ENCODE measurements at regions not wholly inside any gene's neighbourhood (a gene's known extent, or its start where the extent isn't known, plus 50 kb on each side); places are given as distances from the start of the nearest gene placed in this dataset.

DNA sequence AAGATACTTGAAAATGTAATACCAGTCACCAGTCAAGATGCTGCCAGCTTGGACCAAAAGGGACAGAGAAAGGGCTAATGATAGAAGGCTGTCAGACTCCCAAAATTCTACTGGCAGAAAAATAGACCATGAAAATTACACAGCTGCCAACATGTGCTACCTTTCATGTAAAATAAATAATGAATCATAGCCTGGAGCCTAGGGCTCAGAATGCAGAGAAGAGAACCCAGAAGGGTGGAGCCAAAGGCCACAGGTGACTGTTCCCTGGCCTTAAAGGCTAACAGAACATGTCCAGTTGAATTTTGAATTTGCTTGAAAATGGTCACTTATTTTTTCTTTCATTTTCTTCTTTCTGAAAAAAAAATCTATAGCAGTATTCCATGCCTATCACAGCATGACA, 1827.0 kb upstream of the MIR17HG start:
- no peak overlapping the region for H3K23ac ChIP-seq (ENCODE audit: low read depth, low read length)
- H2BK5ac ChIP-seq (ENCODE audit: low read depth, low read length, poor library complexity, severe bottlenecking), result no peak overlapping the region
- no peaks in the 10 kb centered on the region for H3K79me1 ChIP-seq (ENCODE audit: low read depth in 1 of 2, low read length in 2 of 2)
- no peak overlapping the region for H3K18ac ChIP-seq (ENCODE audit: low read depth, low read length)
- no peak overlapping the region for H3K4me2 ChIP-seq (ENCODE audit: low read depth, low read length)
- dilution Hi-C loops (cut with HindIII; ENCODE audit: low sequenced_read_pairs, unreplicated experiment) (no loop called here), intact Hi-C loops (cut with micrococcal nuclease) (no loop called here), in situ Hi-C loops (cut with MboI; ENCODE audit: low sequenced_read_pairs) (no loop called here)
- no peaks in the 10 kb centered on the region for H3K4me1 ChIP-seq (ENCODE audit: control insufficient read depth, insufficient read depth, low read length)
- no peak overlapping the region for H3K14ac ChIP-seq (replicated peaks; ENCODE audit: low read depth, low read length)
- TF ChIP-seq, protein P1, sequence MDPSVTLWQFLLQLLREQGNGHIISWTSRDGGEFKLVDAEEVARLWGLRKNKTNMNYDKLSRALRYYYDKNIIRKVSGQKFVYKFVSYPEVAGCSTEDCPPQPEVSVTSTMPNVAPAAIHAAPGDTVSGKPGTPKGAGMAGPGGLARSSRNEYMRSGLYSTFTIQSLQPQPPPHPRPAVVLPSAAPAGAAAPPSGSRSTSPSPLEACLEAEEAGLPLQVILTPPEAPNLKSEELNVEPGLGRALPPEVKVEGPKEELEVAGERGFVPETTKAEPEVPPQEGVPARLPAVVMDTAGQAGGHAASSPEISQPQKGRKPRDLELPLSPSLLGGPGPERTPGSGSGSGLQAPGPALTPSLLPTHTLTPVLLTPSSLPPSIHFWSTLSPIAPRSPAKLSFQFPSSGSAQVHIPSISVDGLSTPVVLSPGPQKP (IDR thresholded peaks at IDR 0.05; ENCODE audit: borderline replicate concordance, low read depth, low read length), result no peak
- TF ChIP-seq MAFK (IDR thresholded peaks at IDR 0.05; ENCODE audit: low read depth, low read length) (no peak), FOS (IDR thresholded peaks at IDR 0.05; ENCODE audit: low read depth, low read length) (no peak), BHLHE40 (IDR thresholded peaks at IDR 0.05; ENCODE audit: low read depth, low read length) (no peak), SMC3 (IDR thresholded peaks at IDR 0.05; ENCODE audit: low read depth, low read length) (no peak), USF2 (IDR thresholded peaks at IDR 0.05; ENCODE audit: low read depth, low read length) (no peak), RFX5 (IDR thresholded peaks at IDR 0.05; ENCODE audit: low read depth, low read length) (no peak), RAD21 (IDR thresholded peaks at IDR 0.05; ENCODE audit: low read length) (no peak), RCOR1 (IDR thresholded peaks at IDR 0.05; ENCODE audit: insufficient replicate concordance, low read length) (no peak), POLR2A (IDR thresholded peaks at IDR 0.05; ENCODE audit: low read depth, low read length) (no peak), MXI1 (IDR thresholded peaks at IDR 0.05; ENCODE audit: borderline replicate concordance, low read depth, low read length) (no peak), NFE2L2 (IDR thresholded peaks at IDR 0.05; ENCODE audit: low read depth, low read length) (no peak), CHD1 (IDR thresholded peaks at IDR 0.05; ENCODE audit: low read depth, low read length) (no peak), MAZ (IDR thresholded peaks at IDR 0.05; ENCODE audit: borderline replicate concordance, low read depth, low read length) (no peak), CEBPB (IDR thresholded peaks at IDR 0.05; ENCODE audit: low read depth, low read length) (no peak)
- TF ChIP-seq, protein P2, sequence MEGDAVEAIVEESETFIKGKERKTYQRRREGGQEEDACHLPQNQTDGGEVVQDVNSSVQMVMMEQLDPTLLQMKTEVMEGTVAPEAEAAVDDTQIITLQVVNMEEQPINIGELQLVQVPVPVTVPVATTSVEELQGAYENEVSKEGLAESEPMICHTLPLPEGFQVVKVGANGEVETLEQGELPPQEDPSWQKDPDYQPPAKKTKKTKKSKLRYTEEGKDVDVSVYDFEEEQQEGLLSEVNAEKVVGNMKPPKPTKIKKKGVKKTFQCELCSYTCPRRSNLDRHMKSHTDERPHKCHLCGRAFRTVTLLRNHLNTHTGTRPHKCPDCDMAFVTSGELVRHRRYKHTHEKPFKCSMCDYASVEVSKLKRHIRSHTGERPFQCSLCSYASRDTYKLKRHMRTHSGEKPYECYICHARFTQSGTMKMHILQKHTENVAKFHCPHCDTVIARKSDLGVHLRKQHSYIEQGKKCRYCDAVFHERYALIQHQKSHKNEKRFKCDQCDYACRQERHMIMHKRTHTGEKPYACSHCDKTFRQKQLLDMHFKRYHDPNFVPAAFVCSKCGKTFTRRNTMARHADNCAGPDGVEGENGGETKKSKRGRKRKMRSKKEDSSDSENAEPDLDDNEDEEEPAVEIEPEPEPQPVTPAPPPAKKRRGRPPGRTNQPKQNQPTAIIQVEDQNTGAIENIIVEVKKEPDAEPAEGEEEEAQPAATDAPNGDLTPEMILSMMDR (conservative IDR thresholded peaks at IDR 0.05; ENCODE audit: low read depth, low read length), result no peak
- no peak overlapping the region for H4K8ac ChIP-seq (ENCODE audit: low read depth in 2 of 2, low read length in 2 of 2)
- ATAC-seq (ENCODE audit: low read depth) (no peak), DNase-seq (no peak)
- no peak overlapping the region for H2BK15ac ChIP-seq (ENCODE audit: low read depth, low read length)
- H3K4ac ChIP-seq (ENCODE audit: low read depth, low read length), result no peak overlapping the region
- no peaks in the 10 kb centered on the region for H3K36me3 ChIP-seq (ENCODE audit: control insufficient read depth, insufficient read depth, low read length)
- H2AK9ac ChIP-seq (replicated peaks; ENCODE audit: low read depth, low read length, poor library complexity), result no peak overlapping the region
- H2AFZ ChIP-seq (replicated peaks; ENCODE audit: low read length, poor library complexity), result no peak overlapping the region
- H3K9ac ChIP-seq (ENCODE audit: low read depth, low read length), result no peak overlapping the region
- peaks cover 1% of the 10 kb centered on the region; the same call in 1 of the 2 replicates for H3K9me3 ChIP-seq (ENCODE audit: control insufficient read depth, insufficient read depth, low read length)
- H4K5ac ChIP-seq (ENCODE audit: low read depth, low read length), result no peak overlapping the region
- no peak overlapping the region for H2AK5ac ChIP-seq (ENCODE audit: low read depth, low read length)
- no peak overlapping the region for H3K56ac ChIP-seq (ENCODE audit: extremely low read depth, insufficient read depth, low read length)
- H4K20me1 ChIP-seq (ENCODE audit: insufficient read depth, low read length), result no peaks in the 10 kb centered on the region
- no TSS peak for BruUV-seq (replicated peaks)
- ChIA-PET CTCF (no interaction called here), POLR2A (ENCODE audit: unreplicated experiment) (no interaction called here)
- no peak overlapping the region for H3K27ac ChIP-seq (ENCODE audit: insufficient read depth, low read length)
- H3K4me3 ChIP-seq (ENCODE audit: insufficient read depth, low read depth, low read length), result no peak overlapping the region
- no peaks in the 10 kb centered on the region for H3K27me3 ChIP-seq (ENCODE audit: control insufficient read depth, insufficient read depth, low read length)
- no peak overlapping the region for H4K91ac ChIP-seq (ENCODE audit: insufficient read depth, low read depth, low read length)
- no peak overlapping the region for H2BK20ac ChIP-seq (ENCODE audit: low read depth, low read length)
- no peaks in the 10 kb centered on the region for H3K9me1 ChIP-seq (ENCODE audit: insufficient read depth, low read length)
- H2BK120ac ChIP-seq (ENCODE audit: low read depth, low read length), result no peak overlapping the region

All from IMR-90 (cell line).